Prostate gland (tissue), 2 donors: ENCODE measurements at regions not wholly inside any gene's neighbourhood (a gene's known extent, or its start where the extent isn't known, plus 50 kb on each side); places are given as distances from the start of the nearest gene placed in this dataset.

ENCODE experiments used
- DNase-seq: peaks from one replicate; pipeline ENCODE4 v3.0.0-alpha.2; 2019; ENCODE audit warnings: low spot score
- H3K27ac ChIP-seq, 2 donors: fragments of 200-600 bp; sonication (generic); 2 replicates each; pipeline ENCODE4 v1.5.1; 2017 to 2019
- H3K27me3 ChIP-seq: fragments of 200-600 bp; sonication (generic); replicated peaks from 2 replicates; pipeline ENCODE4 v1.5.1; 2019; ENCODE audit not compliant: insufficient read depth
- H3K36me3 ChIP-seq, 2 donors: fragments of 200-600 bp; sonication (generic); 1 replicate in 1 of 2; 2 replicates in 1 of 2; pipeline versions ENCODE4 v1.5.1 to v1.8.1; 2017 to 2019
- H3K4me1 ChIP-seq: fragments of 200-600 bp; sonication (generic); replicated peaks from 2 replicates; pipeline ENCODE4 v1.5.1; 2019
- H3K4me3 ChIP-seq, 2 donors: fragments of 200-600 bp; sonication (generic); 2 replicates each; pipeline ENCODE4 v1.5.1; 2017 to 2019
- H3K9me3 ChIP-seq: fragments of 200-600 bp; sonication (generic); 2 replicates; pipeline ENCODE4 v1.5.1; 2017
- CTCF ChIP-seq, 4 experiments: fragments of 200-600 bp in 2 of 4; fragments of 450-650 bp in 2 of 4; sonication (generic) in 2 of 4; IDR thresholded peaks; 1 replicate in 3 of 4; 2 replicates in 1 of 4; pipeline ENCODE4 v1.5.1; 2016 to 2019; ENCODE audit warnings: antibody characterized with exemption in 4 of 4, mild to moderate bottlenecking in 2 of 4, moderate library complexity in 2 of 4
- POLR2A ChIP-seq: fragments of 450-650 bp; IDR thresholded peaks from one replicate; pipeline ENCODE4 v1.6.1; 2016; ENCODE audit warnings: antibody characterized with exemption, mild to moderate bottlenecking
- POLR2AphosphoS5 ChIP-seq: sonication (generic); formaldehyde crosslinking; IDR thresholded peaks from one replicate; pipeline ENCODE4 v1.6.1; 2017; ENCODE audit warnings: antibody characterized with exemption
- WGBS: methylation state at CpG from one replicate; pipeline ENCODE4 v1.1.5; 2018; 5-methylcytosine and 5-hydroxymethylcytosine counted together
- intact Hi-C: fragments of 100-400 bp; cut with DNase I; formaldehyde crosslinking; loops from one replicate; pipeline ENCODE4 v1.14.2; 2022

- no peak for TF ChIP-seq POLR2A
- TF ChIP-seq POLR2AphosphoS5 = no peak
- TF ChIP-seq CTCF (IDR thresholded peaks at IDR 0.05) = no peak
- H3K4me1 ChIP-seq = no peaks in the 10 kb centered on the region
- H3K27me3 ChIP-seq = no peaks in the 10 kb centered on the region
- no peak overlapping the region for H3K4me3 ChIP-seq
- H3K27ac ChIP-seq = no peak overlapping the region
- no peaks in the 10 kb centered on the region for H3K36me3 ChIP-seq
- no peaks in the 10 kb centered on the region for H3K9me3 ChIP-seq
- DNase-seq = no peak
- intact Hi-C loops = no loop called here
These were observed 212.5 kb downstream of the SPATA18 start for GRCh38 chr4:52263607-52264006.

- no peaks in the 10 kb centered on the region for H3K36me3 ChIP-seq
- no peak for DNase-seq
- H3K9me3 ChIP-seq = no peaks in the 10 kb centered on the region
- H3K4me3 ChIP-seq = no peak overlapping the region
- no peaks in the 10 kb centered on the region for H3K4me1 ChIP-seq
- WGBS = 62% methylated on average over 6 of the region's 6 CpGs
- no peaks in the 10 kb centered on the region for H3K27me3 ChIP-seq
- no peak for TF ChIP-seq POLR2AphosphoS5
- no peak for TF ChIP-seq POLR2A
- TF ChIP-seq CTCF (IDR thresholded peaks at IDR 0.05) = no peak
- H3K27ac ChIP-seq = no peak overlapping the region
- intact Hi-C loops = no loop called here
These were observed 214.8 kb downstream of the SPATA18 start for GRCh38 chr4:52265781-52266525.

GRCh38 chr4:52266537-52267137 lies 215.5 kb downstream of the SPATA18 start:
- no peak for DNase-seq
- Histone ChIP-seq H3K36me3 (no peaks in the 10 kb centered on the region), H3K27ac (no peak overlapping the region), H3K4me1 (no peaks in the 10 kb centered on the region), H3K27me3 (no peaks in the 10 kb centered on the region), H3K4me3 (no peak overlapping the region), H3K9me3 (no peaks in the 10 kb centered on the region)
- intact Hi-C loops = no loop called here
- TF ChIP-seq POLR2AphosphoS5 = no peak
- TF ChIP-seq POLR2A = no peak
- no peak for TF ChIP-seq CTCF (IDR thresholded peaks at IDR 0.05)

DNA sequence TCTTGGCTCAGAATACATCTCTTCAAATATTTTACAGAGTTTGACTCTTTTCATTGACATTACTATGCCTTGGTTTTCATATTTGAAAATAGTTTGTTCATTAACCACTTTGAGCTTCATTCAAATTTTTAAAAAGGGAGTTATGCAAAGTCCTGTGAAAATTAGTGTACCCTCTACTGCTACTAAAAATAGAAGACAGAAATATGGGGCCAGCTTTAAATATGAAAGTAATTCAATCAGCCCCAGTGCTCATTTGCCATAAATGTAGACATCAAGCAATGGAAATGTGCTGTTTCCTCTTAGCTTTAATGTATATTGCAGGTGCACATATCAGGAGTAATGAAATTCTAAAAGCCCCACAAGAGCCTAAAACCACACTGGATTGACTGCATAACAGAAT lies 218.7 kb downstream of the SPATA18 start:
- no peaks in the 10 kb centered on the region for H3K27me3 ChIP-seq
- intact Hi-C loops = no loop called here
- H3K4me3 ChIP-seq = no peak overlapping the region
- TF ChIP-seq POLR2AphosphoS5 (no peak), POLR2A (no peak), CTCF (IDR thresholded peaks at IDR 0.05) (no peak)
- no peak overlapping the region for H3K27ac ChIP-seq
- no peaks in the 10 kb centered on the region for H3K36me3 ChIP-seq
- H3K4me1 ChIP-seq = no peaks in the 10 kb centered on the region
- DNase-seq = no peak
- no peaks in the 10 kb centered on the region for H3K9me3 ChIP-seq

GRCh38 chr4:52273885-52274284 lies 222.8 kb downstream of the SPATA18 start:
- intact Hi-C loops = no loop called here
- H3K27me3 ChIP-seq = no peaks in the 10 kb centered on the region
- DNase-seq = no peak
- no peak for TF ChIP-seq POLR2A
- no peak for TF ChIP-seq CTCF (IDR thresholded peaks at IDR 0.05)
- no peak for TF ChIP-seq POLR2AphosphoS5
- H3K36me3 ChIP-seq = no peaks in the 10 kb centered on the region
- no peak overlapping the region for H3K4me3 ChIP-seq
- no peak overlapping the region for H3K27ac ChIP-seq
- H3K4me1 ChIP-seq = no peaks in the 10 kb centered on the region
- no peaks in the 10 kb centered on the region for H3K9me3 ChIP-seq
